ENCODE measurements at regions not wholly inside any gene's neighbourhood (a gene's known extent, or its start where the extent isn't known, plus 50 kb on each side); places are given as distances from the start of the nearest gene placed in this dataset.

DNA sequence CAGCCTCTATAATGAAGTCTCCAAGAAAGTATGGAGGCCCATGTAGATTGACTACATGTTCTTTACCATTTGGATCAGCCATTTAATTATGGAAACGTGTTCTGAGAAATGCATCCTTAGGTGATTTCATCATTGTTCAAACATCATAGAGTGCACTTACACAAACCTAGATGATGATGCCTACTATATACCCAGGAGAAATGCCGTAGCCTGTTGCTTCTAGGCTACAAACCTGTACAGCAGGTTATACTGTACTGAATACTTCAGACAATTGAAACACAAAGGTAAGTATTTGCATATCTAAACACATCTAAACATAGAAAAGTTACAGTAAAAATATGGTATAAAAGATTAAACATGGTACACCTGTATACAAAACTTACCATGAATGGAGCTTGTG lies 186.5 kb upstream of the FSTL5 start:
- TF ChIP-seq, protein P1, sequence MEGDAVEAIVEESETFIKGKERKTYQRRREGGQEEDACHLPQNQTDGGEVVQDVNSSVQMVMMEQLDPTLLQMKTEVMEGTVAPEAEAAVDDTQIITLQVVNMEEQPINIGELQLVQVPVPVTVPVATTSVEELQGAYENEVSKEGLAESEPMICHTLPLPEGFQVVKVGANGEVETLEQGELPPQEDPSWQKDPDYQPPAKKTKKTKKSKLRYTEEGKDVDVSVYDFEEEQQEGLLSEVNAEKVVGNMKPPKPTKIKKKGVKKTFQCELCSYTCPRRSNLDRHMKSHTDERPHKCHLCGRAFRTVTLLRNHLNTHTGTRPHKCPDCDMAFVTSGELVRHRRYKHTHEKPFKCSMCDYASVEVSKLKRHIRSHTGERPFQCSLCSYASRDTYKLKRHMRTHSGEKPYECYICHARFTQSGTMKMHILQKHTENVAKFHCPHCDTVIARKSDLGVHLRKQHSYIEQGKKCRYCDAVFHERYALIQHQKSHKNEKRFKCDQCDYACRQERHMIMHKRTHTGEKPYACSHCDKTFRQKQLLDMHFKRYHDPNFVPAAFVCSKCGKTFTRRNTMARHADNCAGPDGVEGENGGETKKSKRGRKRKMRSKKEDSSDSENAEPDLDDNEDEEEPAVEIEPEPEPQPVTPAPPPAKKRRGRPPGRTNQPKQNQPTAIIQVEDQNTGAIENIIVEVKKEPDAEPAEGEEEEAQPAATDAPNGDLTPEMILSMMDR (IDR thresholded peaks at IDR 0.05), result no peak
- no peak for TF ChIP-seq POLR2A (IDR thresholded peaks at IDR 0.05)

All from vagina (tissue), 2 donors.